HL-60 (cell line): ENCODE measurements at regions not wholly inside any gene's neighbourhood (a gene's known extent, or its start where the extent isn't known, plus 50 kb on each side); places are given as distances from the start of the nearest gene placed in this dataset.

ENCODE experiments used
- DNase-seq, 2 experiments: peaks; one replicate each; pipeline ENCODE4 v3.0.0-alpha.2; 2010 to 2020; ENCODE audit warnings: low read depth in 1 of 2, low spot score in 1 of 2
- H3K27ac ChIP-seq: fragments of 250-450 bp; sonication (Bioruptor Pico); replicated peaks from 2 replicates; pipeline ENCODE4 v1.5.1; 2020; ENCODE audit warnings: mild to moderate bottlenecking, moderate library complexity
- H3K27me3 ChIP-seq: fragments of 250-450 bp; sonication (Bioruptor Pico); 2 replicates; pipeline ENCODE4 v1.5.1; 2021; ENCODE audit warnings: mild to moderate bottlenecking, moderate library complexity; ENCODE audit not compliant: insufficient read depth, poor library complexity, severe bottlenecking
- H3K4me3 ChIP-seq: replicated peaks from 2 replicates; pipeline ENCODE4 v1.5.1; 2011; ENCODE audit warnings: mild to moderate bottlenecking, control low read depth, low read length; ENCODE audit not compliant: insufficient read depth
- GABPA ChIP-seq: IDR thresholded peaks from 2 replicates; pipeline ENCODE4 v1.6.1; 2012; ENCODE audit warnings: low read depth
- POLR2AphosphoS5 ChIP-seq: IDR thresholded peaks from 2 replicates; pipeline ENCODE4 v1.6.1; 2012; ENCODE audit warnings: low read depth
- SPI1 ChIP-seq: IDR thresholded peaks from 2 replicates; pipeline ENCODE4 v1.6.1; 2012; ENCODE audit warnings: low read depth, mild to moderate bottlenecking, borderline replicate concordance
- TF ChIP-seq, protein P1 (sequence below): IDR thresholded peaks from one replicate; pipeline ENCODE4 v1.5.1; 2011; ENCODE audit warnings: low read length, control low read depth, inconsistent platforms; ENCODE audit not compliant: insufficient read depth
- TF ChIP-seq, protein P2 (sequence below): IDR thresholded peaks from 2 replicates; pipeline ENCODE4 v1.6.1; 2012; ENCODE audit warnings: low read depth; ENCODE audit not compliant: insufficient replicate concordance

DNA sequence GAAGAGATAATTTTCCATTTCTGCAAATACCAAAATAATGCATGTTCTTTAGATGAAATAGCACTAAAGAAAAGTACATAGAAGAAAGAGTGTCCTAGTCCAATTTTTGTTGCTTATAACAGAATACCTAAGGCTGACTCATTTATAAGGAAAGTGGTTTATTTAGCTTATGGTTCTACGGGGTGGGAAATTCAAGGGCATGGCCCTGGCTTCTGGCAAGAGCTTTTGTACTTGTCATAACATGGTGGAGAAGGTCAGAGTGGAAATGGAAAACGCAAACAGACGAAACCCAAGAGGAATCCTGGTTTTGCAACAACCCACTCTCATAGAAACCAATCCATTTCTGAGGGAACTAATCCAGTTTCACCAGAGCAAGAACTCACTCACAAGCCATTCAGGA is 283.7 kb downstream of the CSNK1G3 start:
- no peak for DNase-seq

DNA sequence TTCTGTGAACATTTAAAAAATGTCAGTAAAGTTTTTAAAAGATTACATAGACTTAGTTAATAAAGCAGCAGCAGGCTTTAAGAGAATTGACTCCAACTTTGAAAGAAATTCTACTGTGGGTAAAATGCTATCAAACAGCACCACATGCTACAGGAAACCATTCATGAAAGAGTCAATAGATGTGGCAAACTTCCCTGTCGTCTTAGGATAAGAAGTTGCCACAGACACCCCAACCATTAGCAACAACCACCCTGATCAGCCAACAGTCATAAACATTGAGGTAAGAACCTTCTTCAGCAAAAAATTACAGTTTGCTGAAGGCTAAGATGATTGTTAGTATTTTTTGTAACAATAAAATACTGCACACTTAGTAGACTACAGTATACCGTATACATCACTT is 278.2 kb downstream of the CSNK1G3 start:
- H3K4me3 ChIP-seq, result no peak overlapping the region
- no peaks in the 10 kb centered on the region for H3K27me3 ChIP-seq
- no peak for TF ChIP-seq POLR2AphosphoS5
- TF ChIP-seq, protein P1, sequence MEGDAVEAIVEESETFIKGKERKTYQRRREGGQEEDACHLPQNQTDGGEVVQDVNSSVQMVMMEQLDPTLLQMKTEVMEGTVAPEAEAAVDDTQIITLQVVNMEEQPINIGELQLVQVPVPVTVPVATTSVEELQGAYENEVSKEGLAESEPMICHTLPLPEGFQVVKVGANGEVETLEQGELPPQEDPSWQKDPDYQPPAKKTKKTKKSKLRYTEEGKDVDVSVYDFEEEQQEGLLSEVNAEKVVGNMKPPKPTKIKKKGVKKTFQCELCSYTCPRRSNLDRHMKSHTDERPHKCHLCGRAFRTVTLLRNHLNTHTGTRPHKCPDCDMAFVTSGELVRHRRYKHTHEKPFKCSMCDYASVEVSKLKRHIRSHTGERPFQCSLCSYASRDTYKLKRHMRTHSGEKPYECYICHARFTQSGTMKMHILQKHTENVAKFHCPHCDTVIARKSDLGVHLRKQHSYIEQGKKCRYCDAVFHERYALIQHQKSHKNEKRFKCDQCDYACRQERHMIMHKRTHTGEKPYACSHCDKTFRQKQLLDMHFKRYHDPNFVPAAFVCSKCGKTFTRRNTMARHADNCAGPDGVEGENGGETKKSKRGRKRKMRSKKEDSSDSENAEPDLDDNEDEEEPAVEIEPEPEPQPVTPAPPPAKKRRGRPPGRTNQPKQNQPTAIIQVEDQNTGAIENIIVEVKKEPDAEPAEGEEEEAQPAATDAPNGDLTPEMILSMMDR, result no peak
- TF ChIP-seq, protein P2, sequence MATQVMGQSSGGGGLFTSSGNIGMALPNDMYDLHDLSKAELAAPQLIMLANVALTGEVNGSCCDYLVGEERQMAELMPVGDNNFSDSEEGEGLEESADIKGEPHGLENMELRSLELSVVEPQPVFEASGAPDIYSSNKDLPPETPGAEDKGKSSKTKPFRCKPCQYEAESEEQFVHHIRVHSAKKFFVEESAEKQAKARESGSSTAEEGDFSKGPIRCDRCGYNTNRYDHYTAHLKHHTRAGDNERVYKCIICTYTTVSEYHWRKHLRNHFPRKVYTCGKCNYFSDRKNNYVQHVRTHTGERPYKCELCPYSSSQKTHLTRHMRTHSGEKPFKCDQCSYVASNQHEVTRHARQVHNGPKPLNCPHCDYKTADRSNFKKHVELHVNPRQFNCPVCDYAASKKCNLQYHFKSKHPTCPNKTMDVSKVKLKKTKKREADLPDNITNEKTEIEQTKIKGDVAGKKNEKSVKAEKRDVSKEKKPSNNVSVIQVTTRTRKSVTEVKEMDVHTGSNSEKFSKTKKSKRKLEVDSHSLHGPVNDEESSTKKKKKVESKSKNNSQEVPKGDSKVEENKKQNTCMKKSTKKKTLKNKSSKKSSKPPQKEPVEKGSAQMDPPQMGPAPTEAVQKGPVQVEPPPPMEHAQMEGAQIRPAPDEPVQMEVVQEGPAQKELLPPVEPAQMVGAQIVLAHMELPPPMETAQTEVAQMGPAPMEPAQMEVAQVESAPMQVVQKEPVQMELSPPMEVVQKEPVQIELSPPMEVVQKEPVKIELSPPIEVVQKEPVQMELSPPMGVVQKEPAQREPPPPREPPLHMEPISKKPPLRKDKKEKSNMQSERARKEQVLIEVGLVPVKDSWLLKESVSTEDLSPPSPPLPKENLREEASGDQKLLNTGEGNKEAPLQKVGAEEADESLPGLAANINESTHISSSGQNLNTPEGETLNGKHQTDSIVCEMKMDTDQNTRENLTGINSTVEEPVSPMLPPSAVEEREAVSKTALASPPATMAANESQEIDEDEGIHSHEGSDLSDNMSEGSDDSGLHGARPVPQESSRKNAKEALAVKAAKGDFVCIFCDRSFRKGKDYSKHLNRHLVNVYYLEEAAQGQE, result no peak
- no peak for TF ChIP-seq SPI1
- TF ChIP-seq GABPA, result no peak
- no peak overlapping the region for H3K27ac ChIP-seq
- DNase-seq, result no peak

More for the DNA sequence above, 283.7 kb downstream of the CSNK1G3 start:
- no peaks in the 10 kb centered on the region for H3K27me3 ChIP-seq
- TF ChIP-seq, protein P1, result no peak
- TF ChIP-seq, protein P2, result no peak
- TF ChIP-seq POLR2AphosphoS5, result no peak
- TF ChIP-seq GABPA, result no peak
- no peak for TF ChIP-seq SPI1
- no peak overlapping the region for H3K4me3 ChIP-seq
- no peak overlapping the region for H3K27ac ChIP-seq

DNA sequence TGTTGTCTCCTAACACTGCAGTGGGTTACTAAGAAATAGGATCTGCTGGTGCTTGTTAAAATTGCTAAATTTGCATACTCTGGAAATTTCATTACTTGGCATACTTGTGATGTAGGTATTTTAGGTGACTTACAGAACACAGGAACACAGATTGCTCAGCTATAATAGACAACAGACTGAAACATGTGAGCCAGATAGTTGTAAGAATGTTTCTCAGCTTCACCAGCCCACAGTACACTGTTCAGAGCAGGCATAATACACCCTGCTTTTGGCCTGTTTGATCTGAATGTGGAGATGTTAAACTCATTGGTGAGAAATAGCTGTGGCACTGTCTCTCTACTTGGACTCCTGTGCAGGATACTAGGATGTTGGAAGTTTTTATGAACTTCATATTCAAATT is 275.7 kb downstream of the CSNK1G3 start:
- no peak for TF ChIP-seq SPI1
- TF ChIP-seq, protein P1, result no peak
- Histone ChIP-seq H3K27me3 (no peaks in the 10 kb centered on the region), H3K4me3 (no peak overlapping the region), H3K27ac (no peak overlapping the region)
- no peak for DNase-seq

DNA sequence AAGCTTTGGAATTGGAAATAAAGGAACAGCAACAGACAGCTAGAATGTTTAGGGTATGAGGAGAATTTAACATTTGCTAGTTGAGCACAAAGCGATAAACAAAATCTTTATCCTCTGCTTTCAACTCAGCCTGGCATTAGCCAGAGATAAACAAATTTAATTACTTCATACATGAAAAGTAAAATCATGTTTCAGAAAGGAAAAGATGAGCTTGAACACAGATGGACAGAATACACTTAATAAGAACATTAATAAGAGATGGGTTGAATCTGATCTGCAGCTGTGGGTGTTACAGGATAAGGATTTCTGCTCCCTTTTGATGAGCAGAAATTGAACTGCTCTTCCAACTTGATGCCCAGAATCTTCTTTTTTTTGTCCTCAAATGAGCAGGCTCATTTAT is 275.2 kb downstream of the CSNK1G3 start:
- TF ChIP-seq POLR2AphosphoS5 (no peak), GABPA (no peak), SPI1 (no peak)
- TF ChIP-seq, protein P1, result no peak
- TF ChIP-seq, protein P2, result no peak
- no peak overlapping the region for H3K4me3 ChIP-seq
- DNase-seq, result no peak
- H3K27me3 ChIP-seq, result no peaks in the 10 kb centered on the region
- H3K27ac ChIP-seq, result no peak overlapping the region
